ENCODE measurements at regions not wholly inside any gene's neighbourhood (a gene's known extent, or its start where the extent isn't known, plus 50 kb on each side); places are given as distances from the start of the nearest gene placed in this dataset.

GRCh38 chr3:150054635-150055034 is 83.9 kb upstream of the PFN2 start (continued):
- TF ChIP-seq POLR2AphosphoS5 (IDR thresholded peaks at IDR 0.05; ENCODE audit: low read depth, low read length), result no peak

GRCh38 chr3:150050510-150050909 is 79.8 kb upstream of the PFN2 start:
- DNase-seq (ENCODE audit: low read depth, low spot score) (no peak), ATAC-seq (no peak)
- Histone ChIP-seq H3K9ac (ENCODE audit: low read length) (no peak overlapping the region), H3K79me2 (ENCODE audit: insufficient read depth, low read length) (no peaks in the 10 kb centered on the region), H3K4me2 (ENCODE audit: low read length) (no peak overlapping the region), H3K9me3 (ENCODE audit: control insufficient read depth in 1 of 2, insufficient read depth in 1 of 2, low read depth in 1 of 2, low read length in 2 of 2) (no peaks in the 10 kb centered on the region), H2AFZ (ENCODE audit: low read depth, low read length, poor library complexity, severe bottlenecking) (no peak overlapping the region), H3K4me3 (replicated peaks in 1 of 2; ENCODE audit: low read depth in 1 of 2, low read length in 2 of 2) (no peak overlapping the region), H3K36me3 (ENCODE audit: control insufficient read depth in 1 of 2, insufficient read depth in 2 of 2, low read length in 2 of 2) (no peaks in the 10 kb centered on the region), H3K9me2 (ENCODE audit: insufficient read depth) (no peaks in the 10 kb centered on the region), H3K27ac (ENCODE audit: low read depth, low read length) (no peak overlapping the region), H3K27me3 (ENCODE audit: insufficient read depth, low read length) (no peaks in the 10 kb centered on the region; the same call in 1 of the 2 replicates), H4K20me1 (ENCODE audit: insufficient read depth) (no peaks in the 10 kb centered on the region), H3K4me1 (ENCODE audit: control insufficient read depth in 1 of 2, insufficient read depth in 2 of 2, low read length in 2 of 2) (no peaks in the 10 kb centered on the region)
- RAD21 ChIA-PET (ENCODE audit: low non-redundant PET in 1 of 2, low total read pairs in 2 of 2, uncharacterized antibody in 2 of 2, unreplicated experiment in 2 of 2), result no interaction called here
- CTCF ChIA-PET, result no interaction called here
- TF ChIP-seq FOSL1 (IDR thresholded peaks at IDR 0.05; ENCODE audit: low read depth), result no peak
- TF ChIP-seq ZBTB33 (IDR thresholded peaks at IDR 0.05; ENCODE audit: extremely low read depth, insufficient replicate concordance, low read length), result no peak
- no peak for TF ChIP-seq ZNF274 (IDR thresholded peaks at IDR 0.05; ENCODE audit: low read depth, low read length)
- no peak for TF ChIP-seq EZH2 (IDR thresholded peaks at IDR 0.05)
- no peak for TF ChIP-seq CEBPB (IDR thresholded peaks at IDR 0.05; ENCODE audit: low read depth)
- no peak for TF ChIP-seq ZFX (IDR thresholded peaks at IDR 0.05)
- TF ChIP-seq TCF7L2 (IDR thresholded peaks at IDR 0.05; ENCODE audit: borderline replicate concordance, extremely low read depth, insufficient read depth, insufficient read length), result no peak
- TF ChIP-seq YY1 (IDR thresholded peaks at IDR 0.05; ENCODE audit: extremely low read depth, insufficient replicate concordance, low read depth, low read length), result no peak
- TF ChIP-seq SP1 (IDR thresholded peaks at IDR 0.05; ENCODE audit: low read depth), result no peak
- no peak for TF ChIP-seq EZH2phosphoT487 (IDR thresholded peaks at IDR 0.05; ENCODE audit: borderline replicate concordance)
- no peak for TF ChIP-seq SIN3A (IDR thresholded peaks at IDR 0.05; ENCODE audit: low read depth)
- TF ChIP-seq RAD21 (IDR thresholded peaks at IDR 0.05; ENCODE audit: low read depth), result no peak
- TF ChIP-seq ATF3 (IDR thresholded peaks at IDR 0.05), result no peak
- no peak for TF ChIP-seq CBX3 (IDR thresholded peaks at IDR 0.05; ENCODE audit: low read depth)
- BruUV-seq (replicated peaks), result no TSS peak
- POLR2A ChIA-PET, result no interaction called here
- intact Hi-C loops (cut with micrococcal nuclease), result no loop called here

All from HCT116 (cell line).